GM23338 (cell line): ENCODE measurements at regions not wholly inside any gene's neighbourhood (a gene's known extent, or its start where the extent isn't known, plus 50 kb on each side); places are given as distances from the start of the nearest gene placed in this dataset.

Source experiments
- CREB1 ChIP-seq: fragments of 250-450 bp; sonication (Bioruptor Pico); IDR thresholded peaks from 2 replicates; pipeline ENCODE4 v1.5.0; 2020; ENCODE audit warnings: low read depth, mild to moderate bottlenecking, moderate library complexity
- EZH2 ChIP-seq: fragments of 200-600 bp; sonication (generic); IDR thresholded peaks from one replicate; pipeline ENCODE4 v1.8.0; 2017; ENCODE audit warnings: antibody characterized with exemption, mild to moderate bottlenecking, low read depth; ENCODE audit not compliant: unreplicated experiment
- EZH2phosphoT487 ChIP-seq: fragments of 200-600 bp; sonication (generic); IDR thresholded peaks from one replicate; pipeline ENCODE4 v1.8.1; 2018; ENCODE audit warnings: antibody characterized with exemption; ENCODE audit not compliant: unreplicated experiment
- JUNB ChIP-seq: IDR thresholded peaks from one replicate; pipeline ENCODE4 v1.6.1; 2016; ENCODE audit warnings: antibody characterized with exemption; ENCODE audit not compliant: unreplicated experiment
- POLR2AphosphoS5 ChIP-seq: IDR thresholded peaks from 2 replicates; pipeline ENCODE4 v1.6.1; 2016; ENCODE audit warnings: antibody characterized with exemption, low read depth
- ZNF114 ChIP-seq: fragments of 250-450 bp; sonication (Bioruptor Pico); IDR thresholded peaks from 2 replicates; pipeline ENCODE4 v1.5.0; 2020; ENCODE audit warnings: mild to moderate bottlenecking, moderate library complexity
- TF ChIP-seq, protein P1 (sequence below), 2 experiments: fragments of 200-600 bp in 1 of 2; sonication (generic) in 1 of 2; conservative IDR thresholded peaks; 2 replicates each; pipeline versions ENCODE4 v1.5.1 to v1.6.1; 2016 to 2017; ENCODE audit warnings: antibody characterized with exemption in 2 of 2, low read depth in 2 of 2, mild to moderate bottlenecking in 2 of 2, moderate library complexity in 1 of 2
- TF ChIP-seq, protein P2 (sequence below): IDR thresholded peaks from one replicate; pipeline ENCODE4 v1.6.1; 2018; ENCODE audit warnings: antibody characterized with exemption; ENCODE audit not compliant: unreplicated experiment

DNA sequence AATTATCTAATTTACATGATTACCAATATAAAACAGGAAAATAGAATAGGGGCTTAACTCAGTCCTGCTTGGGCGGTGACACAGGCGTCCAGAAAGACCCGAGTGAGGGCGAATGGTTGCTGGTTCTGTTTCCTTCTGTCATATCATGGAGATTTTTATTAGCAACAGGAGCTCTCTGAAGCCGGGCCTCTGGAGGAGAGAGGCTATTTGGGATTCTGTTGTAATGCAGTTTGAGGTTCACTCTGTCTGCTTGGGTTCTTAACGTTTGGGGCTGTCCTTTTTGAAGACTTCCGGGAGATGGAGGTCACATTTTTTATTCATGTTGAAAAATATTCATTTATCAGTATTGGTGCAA is 115.7 kb upstream of the ZNF536 start:
- TF ChIP-seq, protein P1, sequence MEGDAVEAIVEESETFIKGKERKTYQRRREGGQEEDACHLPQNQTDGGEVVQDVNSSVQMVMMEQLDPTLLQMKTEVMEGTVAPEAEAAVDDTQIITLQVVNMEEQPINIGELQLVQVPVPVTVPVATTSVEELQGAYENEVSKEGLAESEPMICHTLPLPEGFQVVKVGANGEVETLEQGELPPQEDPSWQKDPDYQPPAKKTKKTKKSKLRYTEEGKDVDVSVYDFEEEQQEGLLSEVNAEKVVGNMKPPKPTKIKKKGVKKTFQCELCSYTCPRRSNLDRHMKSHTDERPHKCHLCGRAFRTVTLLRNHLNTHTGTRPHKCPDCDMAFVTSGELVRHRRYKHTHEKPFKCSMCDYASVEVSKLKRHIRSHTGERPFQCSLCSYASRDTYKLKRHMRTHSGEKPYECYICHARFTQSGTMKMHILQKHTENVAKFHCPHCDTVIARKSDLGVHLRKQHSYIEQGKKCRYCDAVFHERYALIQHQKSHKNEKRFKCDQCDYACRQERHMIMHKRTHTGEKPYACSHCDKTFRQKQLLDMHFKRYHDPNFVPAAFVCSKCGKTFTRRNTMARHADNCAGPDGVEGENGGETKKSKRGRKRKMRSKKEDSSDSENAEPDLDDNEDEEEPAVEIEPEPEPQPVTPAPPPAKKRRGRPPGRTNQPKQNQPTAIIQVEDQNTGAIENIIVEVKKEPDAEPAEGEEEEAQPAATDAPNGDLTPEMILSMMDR (conservative IDR thresholded peaks at IDR 0.05; ENCODE audit: low read depth in 2 of 2), result no peak
- TF ChIP-seq JUNB, result no peak
- TF ChIP-seq POLR2AphosphoS5, result no peak
- TF ChIP-seq, protein P2, sequence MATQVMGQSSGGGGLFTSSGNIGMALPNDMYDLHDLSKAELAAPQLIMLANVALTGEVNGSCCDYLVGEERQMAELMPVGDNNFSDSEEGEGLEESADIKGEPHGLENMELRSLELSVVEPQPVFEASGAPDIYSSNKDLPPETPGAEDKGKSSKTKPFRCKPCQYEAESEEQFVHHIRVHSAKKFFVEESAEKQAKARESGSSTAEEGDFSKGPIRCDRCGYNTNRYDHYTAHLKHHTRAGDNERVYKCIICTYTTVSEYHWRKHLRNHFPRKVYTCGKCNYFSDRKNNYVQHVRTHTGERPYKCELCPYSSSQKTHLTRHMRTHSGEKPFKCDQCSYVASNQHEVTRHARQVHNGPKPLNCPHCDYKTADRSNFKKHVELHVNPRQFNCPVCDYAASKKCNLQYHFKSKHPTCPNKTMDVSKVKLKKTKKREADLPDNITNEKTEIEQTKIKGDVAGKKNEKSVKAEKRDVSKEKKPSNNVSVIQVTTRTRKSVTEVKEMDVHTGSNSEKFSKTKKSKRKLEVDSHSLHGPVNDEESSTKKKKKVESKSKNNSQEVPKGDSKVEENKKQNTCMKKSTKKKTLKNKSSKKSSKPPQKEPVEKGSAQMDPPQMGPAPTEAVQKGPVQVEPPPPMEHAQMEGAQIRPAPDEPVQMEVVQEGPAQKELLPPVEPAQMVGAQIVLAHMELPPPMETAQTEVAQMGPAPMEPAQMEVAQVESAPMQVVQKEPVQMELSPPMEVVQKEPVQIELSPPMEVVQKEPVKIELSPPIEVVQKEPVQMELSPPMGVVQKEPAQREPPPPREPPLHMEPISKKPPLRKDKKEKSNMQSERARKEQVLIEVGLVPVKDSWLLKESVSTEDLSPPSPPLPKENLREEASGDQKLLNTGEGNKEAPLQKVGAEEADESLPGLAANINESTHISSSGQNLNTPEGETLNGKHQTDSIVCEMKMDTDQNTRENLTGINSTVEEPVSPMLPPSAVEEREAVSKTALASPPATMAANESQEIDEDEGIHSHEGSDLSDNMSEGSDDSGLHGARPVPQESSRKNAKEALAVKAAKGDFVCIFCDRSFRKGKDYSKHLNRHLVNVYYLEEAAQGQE, result no peak
- no peak for TF ChIP-seq EZH2phosphoT487
- no peak for TF ChIP-seq CREB1 (CRISPR knock-in tag)
- TF ChIP-seq ZNF114 (CRISPR knock-in tag), result no peak
- no peak for TF ChIP-seq EZH2
